ENCODE measurements at regions not wholly inside any gene's neighbourhood (a gene's known extent, or its start where the extent isn't known, plus 50 kb on each side); places are given as distances from the start of the nearest gene placed in this dataset.
"Not testable (repeated sequence)": the region's sequence is repeated elsewhere in the genome, so short reads cannot be mapped to it uniquely, and the experiment has no call there.

DNA sequence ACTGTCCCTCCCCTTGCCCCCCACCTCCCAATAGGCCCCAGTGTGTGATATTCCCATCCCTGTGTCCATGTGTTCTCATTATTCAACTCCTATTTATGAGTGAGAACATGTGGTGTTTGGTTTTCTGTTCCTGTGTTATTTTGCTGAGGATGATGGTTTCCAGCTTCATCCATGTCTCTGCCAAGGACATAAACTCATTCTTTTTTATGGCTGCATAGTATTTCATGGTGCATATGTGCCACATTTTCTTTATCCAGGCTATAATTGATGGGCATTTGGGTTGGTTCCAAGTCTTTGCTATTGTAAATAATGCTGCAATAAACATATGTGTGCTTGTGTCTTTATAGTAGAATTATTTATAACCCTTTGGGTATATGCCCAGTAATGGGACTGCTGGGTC lies 233.5 kb upstream of the MAF start:
- not testable (repeated sequence) for H3K36me3 Mint-ChIP-seq, H3K27ac Mint-ChIP-seq, H3K4me1 Mint-ChIP-seq, DNase-seq, H3K9me3 Mint-ChIP-seq, H3K4me3 Mint-ChIP-seq, H3K27me3 Mint-ChIP-seq

DNA sequence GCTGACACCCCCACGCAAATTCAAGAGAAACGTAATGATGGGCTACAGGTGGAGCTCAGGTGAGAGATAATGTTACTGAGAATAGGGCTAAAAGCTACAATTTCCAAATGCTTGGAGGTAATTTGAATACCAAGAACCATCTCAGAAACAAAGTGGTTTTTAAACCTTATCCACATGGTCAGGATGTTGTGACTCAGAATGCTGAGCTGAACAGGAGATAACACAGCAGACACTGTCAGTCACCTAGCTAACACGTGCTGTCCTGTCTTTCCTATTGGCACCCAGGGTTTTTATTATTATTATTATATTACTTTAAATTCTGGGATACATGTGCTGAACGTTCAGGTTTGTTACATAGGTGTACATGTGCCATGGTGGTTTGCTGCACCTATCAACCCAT lies 233.0 kb upstream of the MAF start:
- H3K27ac Mint-ChIP-seq: no peak overlapping the region
- no peaks in the 10 kb centered on the region for H3K9me3 Mint-ChIP-seq
- H3K36me3 Mint-ChIP-seq: no peaks in the 10 kb centered on the region
- no peaks in the 10 kb centered on the region for H3K27me3 Mint-ChIP-seq
- no peaks in the 10 kb centered on the region for H3K4me1 Mint-ChIP-seq
- DNase-seq: no peak
- no peak overlapping the region for H3K4me3 Mint-ChIP-seq

DNA sequence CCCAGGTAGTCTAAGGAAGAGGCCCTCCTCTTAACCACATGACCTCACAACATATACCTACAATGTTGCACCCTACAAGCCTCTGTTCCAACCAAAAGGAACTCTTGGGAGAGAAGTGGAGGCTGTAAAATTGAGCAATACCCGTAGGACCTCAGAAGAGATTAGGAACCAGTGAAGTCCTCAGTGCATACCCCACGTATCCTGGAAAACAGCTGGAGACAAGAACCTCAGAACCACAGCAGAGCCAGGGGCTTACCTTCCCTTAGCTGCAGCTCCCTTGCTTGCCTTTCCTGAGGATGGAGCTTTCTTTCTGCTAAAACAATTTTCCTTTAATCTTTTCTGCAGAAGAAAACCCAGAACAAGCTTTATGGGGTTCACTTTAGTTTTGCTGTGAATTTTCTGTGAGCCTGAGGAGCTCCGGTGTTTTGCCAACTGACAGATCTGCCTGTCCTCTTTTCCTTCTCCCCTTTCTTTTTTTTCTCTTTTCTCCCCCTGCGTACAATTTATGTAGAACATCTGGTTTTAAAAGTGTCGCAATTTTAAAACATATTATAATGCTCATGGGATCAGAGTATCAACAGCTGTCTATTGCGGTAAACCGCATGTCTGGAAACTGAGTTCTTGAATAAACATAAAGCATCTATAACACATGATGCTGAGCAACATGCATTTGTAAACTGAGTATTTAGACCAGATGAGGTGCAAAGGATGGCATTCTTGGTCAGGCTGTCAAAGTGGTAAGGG lies 226.4 kb upstream of the MAF start:
- Mint-ChIP-seq H3K27ac (no peak overlapping the region), H3K27me3 (no peaks in the 10 kb centered on the region), H3K36me3 (no peaks in the 10 kb centered on the region), H3K4me1 (no peaks in the 10 kb centered on the region), H3K4me3 (no peak overlapping the region), H3K9me3 (no peaks in the 10 kb centered on the region)
- no peak for DNase-seq

DNA sequence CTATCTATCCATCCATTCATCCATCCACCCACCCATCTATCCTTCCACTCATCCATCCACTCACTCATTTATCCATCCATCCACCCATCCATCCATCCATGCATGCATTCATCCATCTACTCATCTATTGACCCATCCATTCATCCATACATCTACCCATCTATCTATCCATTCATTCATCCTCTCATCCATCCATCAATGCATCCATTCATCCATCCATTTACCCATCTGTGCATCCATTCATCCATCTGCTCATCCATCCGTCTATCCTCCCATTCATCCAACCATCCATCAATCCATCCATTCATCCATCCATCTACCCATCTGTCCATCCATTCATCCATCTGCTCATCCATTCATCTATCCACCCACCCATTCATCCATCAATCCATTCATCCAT lies 224.5 kb upstream of the MAF start:
- H3K36me3 Mint-ChIP-seq: no peaks in the 10 kb centered on the region
- H3K27me3 Mint-ChIP-seq: no peaks in the 10 kb centered on the region
- H3K9me3 Mint-ChIP-seq: no peaks in the 10 kb centered on the region
- H3K27ac Mint-ChIP-seq: no peak overlapping the region
- H3K4me3 Mint-ChIP-seq: no peak overlapping the region
- no peaks in the 10 kb centered on the region for H3K4me1 Mint-ChIP-seq
- DNase-seq: no peak

DNA sequence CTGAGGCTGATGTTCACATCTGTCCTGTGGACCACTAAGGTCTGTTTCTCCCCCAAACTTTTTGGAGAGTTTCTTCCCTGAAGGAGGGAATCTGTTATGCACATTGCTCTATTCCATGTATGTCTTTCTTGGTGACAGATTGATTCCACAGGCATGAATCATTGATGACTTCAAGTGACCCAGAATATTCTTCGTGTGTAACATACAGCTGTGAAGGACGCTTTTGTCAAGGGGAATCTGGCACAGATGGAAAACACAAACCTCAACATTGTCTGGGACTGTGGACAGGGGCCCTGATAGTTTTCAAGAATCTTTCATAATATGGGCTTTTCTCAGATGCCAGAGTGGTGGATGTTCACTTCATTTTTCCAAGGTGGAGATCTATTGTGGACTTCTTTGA lies 223.1 kb upstream of the MAF start:
- H3K27me3 Mint-ChIP-seq: no peaks in the 10 kb centered on the region
- H3K4me3 Mint-ChIP-seq: no peak overlapping the region
- no peak overlapping the region for H3K27ac Mint-ChIP-seq
- no peaks in the 10 kb centered on the region for H3K36me3 Mint-ChIP-seq
- DNase-seq: no peak
- no peaks in the 10 kb centered on the region for H3K4me1 Mint-ChIP-seq
- H3K9me3 Mint-ChIP-seq: no peaks in the 10 kb centered on the region

DNA sequence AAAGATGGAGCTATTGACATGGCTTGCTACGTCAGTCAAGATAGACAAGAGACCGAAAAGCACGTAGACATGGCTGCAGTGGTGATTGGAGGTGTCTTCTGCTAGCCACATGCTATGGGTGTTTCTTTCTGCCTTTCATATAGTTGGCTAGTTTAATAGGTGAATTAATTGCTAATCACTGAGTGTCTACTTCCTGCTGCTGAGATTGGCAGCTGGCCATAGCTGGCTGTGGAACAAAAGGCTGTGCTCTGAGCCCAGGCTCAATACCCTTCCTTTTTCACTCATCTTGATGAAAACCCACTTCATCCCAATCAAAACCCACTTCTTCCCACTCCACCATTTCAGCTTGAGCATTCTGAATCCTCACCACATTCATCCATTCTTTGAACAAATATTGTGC lies 221.4 kb upstream of the MAF start:
- H3K27me3 Mint-ChIP-seq: no peaks in the 10 kb centered on the region
- H3K4me3 Mint-ChIP-seq: no peak overlapping the region
- DNase-seq: no peak
- no peaks in the 10 kb centered on the region for H3K36me3 Mint-ChIP-seq
- H3K4me1 Mint-ChIP-seq: no peaks in the 10 kb centered on the region
- H3K27ac Mint-ChIP-seq: no peak overlapping the region
- H3K9me3 Mint-ChIP-seq: no peaks in the 10 kb centered on the region

DNA sequence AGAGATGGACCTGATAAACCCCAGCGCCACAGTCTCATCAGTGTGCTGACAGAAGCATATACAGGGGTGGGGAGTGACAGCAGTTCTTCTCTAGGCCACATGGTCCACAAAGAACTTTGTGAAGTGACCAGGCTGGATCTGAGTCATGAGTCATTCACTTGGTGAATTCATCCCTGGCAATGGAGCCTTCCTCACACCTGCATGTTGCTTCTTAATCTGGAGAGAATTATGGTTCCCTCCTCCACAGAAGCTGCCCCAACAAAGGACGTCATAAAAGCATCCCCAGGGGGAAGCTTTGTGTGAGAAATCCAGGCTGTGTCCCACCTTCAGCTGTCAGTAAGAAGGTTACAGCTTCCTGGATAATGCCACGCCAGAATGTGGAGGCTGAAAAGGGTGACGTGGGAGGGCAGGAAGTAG lies 215.6 kb upstream of the MAF start:
- no peaks in the 10 kb centered on the region for H3K9me3 Mint-ChIP-seq
- H3K4me1 Mint-ChIP-seq: no peaks in the 10 kb centered on the region
- no peak for DNase-seq
- peaks cover 4% of the 10 kb centered on the region for H3K27me3 Mint-ChIP-seq
- no peak overlapping the region for H3K4me3 Mint-ChIP-seq
- H3K27ac Mint-ChIP-seq: no peak overlapping the region
- no peaks in the 10 kb centered on the region for H3K36me3 Mint-ChIP-seq

DNA sequence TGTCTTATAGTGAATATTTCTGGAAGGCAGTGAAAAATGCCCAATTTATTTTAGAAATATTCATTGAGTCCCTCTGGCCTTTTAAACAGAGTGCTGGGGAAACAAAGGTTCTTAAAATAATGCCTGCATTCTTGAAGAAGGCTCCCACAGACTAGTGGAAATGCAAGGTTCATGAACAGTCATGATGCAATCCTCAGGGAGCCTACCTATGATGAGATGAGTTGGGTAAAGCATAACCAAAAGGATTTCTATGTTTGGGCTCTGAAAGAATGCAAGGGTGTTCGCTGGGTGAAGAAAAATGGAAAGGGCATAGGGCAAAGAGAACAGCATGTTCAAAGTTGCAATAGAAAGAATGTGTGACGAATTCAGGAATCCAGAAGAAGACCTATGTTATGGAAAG lies 214.5 kb upstream of the MAF start:
- Mint-ChIP-seq H3K4me3 (no peak overlapping the region), H3K4me1 (no peaks in the 10 kb centered on the region), H3K27me3 (peaks cover 4% of the 10 kb centered on the region), H3K36me3 (no peaks in the 10 kb centered on the region), H3K9me3 (no peaks in the 10 kb centered on the region), H3K27ac (no peak overlapping the region)
- no peak for DNase-seq

DNA sequence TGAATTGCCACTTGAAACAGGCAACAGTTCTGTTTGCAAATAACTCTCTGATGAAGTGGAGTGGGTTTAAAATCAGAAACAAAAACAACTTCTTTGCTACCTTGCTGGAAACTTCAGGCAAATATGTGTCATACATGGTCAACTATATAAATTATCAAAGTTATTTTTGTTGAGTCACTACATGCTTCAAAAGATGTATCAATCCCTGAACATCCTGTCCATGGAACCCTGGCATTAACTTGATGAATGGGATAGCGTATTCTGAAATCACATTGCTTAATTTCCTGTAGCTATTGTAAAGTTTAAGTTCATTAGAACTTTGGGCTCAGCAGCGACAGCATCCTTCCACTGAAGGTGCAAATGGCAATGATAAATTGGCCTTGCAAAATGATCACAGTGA lies 213.6 kb upstream of the MAF start:
- Mint-ChIP-seq H3K4me1 (no peaks in the 10 kb centered on the region), H3K9me3 (no peaks in the 10 kb centered on the region)

DNA sequence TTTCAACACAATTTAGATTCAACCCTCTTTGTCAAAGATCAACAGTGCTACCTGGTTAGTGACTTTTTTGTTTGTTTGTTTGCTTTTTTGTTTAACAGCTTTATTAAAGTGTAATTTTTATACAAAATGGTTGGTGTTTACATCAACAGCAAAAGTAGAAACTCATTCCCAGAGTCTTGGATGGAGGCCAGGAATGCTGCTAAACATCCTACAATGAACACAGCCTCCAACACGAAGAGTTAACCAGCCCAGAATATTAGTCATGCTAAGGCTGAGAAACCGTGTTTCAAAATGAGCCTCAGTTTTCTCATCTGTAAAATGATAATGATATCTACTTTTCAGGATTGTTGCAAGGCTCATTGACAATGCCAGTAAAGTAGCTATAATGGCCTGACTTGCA lies 211.0 kb upstream of the MAF start:
- no peak for DNase-seq
- no peaks in the 10 kb centered on the region for H3K9me3 Mint-ChIP-seq
- H3K36me3 Mint-ChIP-seq: no peaks in the 10 kb centered on the region
- peaks cover 4% of the 10 kb centered on the region for H3K27me3 Mint-ChIP-seq
- no peaks in the 10 kb centered on the region for H3K4me1 Mint-ChIP-seq
- H3K4me3 Mint-ChIP-seq: no peak overlapping the region
- H3K27ac Mint-ChIP-seq: no peak overlapping the region

More for the DNA sequence above, 213.6 kb upstream of the MAF start:
- Mint-ChIP-seq H3K27me3 (peaks cover 4% of the 10 kb centered on the region), H3K27ac (no peak overlapping the region), H3K36me3 (no peaks in the 10 kb centered on the region), H3K4me3 (no peak overlapping the region)
- no peak for DNase-seq

DNA sequence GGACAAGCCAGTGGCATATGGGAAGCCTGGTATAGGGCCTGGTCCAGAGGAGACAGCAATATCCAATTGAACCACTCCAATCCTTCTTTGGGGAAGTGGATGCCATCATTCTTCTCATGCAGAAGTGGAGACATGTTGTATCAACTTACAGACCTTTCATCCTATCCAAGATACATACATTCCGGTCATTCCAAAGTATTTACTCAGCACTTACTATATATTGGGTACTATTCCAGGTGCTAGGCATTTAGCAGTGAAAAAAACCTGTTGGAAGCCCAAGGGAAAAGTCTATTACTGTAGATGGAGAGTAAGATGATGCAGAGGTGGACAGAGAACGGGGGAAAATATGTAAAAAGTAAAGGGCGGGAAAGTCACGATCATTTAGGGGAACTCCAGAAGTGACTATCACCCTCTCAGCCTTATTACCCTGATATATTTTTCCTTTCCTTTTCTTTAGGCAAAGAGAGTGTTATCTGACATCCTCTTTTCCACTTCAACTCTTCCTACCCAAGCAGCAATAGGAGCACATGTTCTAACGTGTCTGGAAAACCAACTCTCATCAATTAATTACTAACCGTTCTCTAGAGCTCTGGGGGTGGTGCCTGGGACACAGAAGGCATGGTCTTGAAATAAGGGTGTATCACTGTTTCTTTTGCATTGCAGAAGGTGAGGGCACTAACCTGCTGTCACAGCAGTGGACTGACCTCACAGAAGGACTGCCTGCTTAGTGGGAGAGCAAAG lies 210.1 kb upstream of the MAF start:
- Mint-ChIP-seq H3K9me3 (no peaks in the 10 kb centered on the region), H3K27ac (no peak overlapping the region), H3K27me3 (peaks cover 4% of the 10 kb centered on the region), H3K36me3 (no peaks in the 10 kb centered on the region), H3K4me3 (no peak overlapping the region), H3K4me1 (no peaks in the 10 kb centered on the region)
- DNase-seq: no peak

DNA sequence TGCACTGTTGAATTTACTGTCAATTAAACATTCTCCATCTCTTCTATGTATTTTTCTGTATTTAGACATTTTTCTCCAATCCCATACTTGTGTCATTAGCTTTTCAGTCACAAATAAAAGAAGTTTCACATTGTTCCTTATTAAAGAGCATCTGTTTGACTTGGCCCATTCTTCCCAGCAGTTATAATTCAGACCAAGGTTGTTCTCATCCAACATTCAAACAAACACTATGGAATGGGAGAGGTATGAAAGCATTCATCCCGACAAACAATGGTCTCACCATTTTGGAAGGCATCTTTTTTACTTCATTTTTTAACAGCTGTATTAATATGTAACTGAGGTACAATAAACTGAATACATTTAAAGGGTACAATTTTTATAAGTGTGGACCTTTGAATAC lies 208.8 kb upstream of the MAF start:
- Mint-ChIP-seq H3K4me1 (no peaks in the 10 kb centered on the region), H3K27ac (no peak overlapping the region), H3K36me3 (no peaks in the 10 kb centered on the region), H3K4me3 (no peak overlapping the region), H3K27me3 (peaks cover 4% of the 10 kb centered on the region), H3K9me3 (no peaks in the 10 kb centered on the region)
- DNase-seq: no peak

DNA sequence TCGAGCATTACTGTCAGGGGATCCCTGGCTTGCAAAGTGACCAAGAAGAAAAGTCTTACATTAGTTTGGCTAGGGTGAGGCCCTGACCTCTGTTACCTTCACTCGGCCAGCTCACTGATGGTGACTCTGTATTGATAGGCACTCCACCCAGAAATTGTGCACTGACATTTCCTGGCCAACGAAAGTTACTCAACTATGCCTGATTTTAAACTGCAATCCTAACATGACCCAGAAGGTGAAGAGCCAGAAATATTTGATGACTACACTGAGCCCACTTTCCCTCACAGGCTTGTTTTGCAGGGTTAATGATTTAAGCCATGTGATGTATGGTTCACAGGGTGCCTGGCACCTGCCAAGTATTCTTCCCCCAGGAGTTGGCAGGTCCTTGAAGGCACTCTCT lies 208.2 kb upstream of the MAF start:
- no peaks in the 10 kb centered on the region for H3K4me1 Mint-ChIP-seq
- DNase-seq: no peak
- H3K4me3 Mint-ChIP-seq: no peak overlapping the region
- H3K27me3 Mint-ChIP-seq: peaks cover 4% of the 10 kb centered on the region
- no peaks in the 10 kb centered on the region for H3K9me3 Mint-ChIP-seq
- H3K27ac Mint-ChIP-seq: no peak overlapping the region
- no peaks in the 10 kb centered on the region for H3K36me3 Mint-ChIP-seq

DNA sequence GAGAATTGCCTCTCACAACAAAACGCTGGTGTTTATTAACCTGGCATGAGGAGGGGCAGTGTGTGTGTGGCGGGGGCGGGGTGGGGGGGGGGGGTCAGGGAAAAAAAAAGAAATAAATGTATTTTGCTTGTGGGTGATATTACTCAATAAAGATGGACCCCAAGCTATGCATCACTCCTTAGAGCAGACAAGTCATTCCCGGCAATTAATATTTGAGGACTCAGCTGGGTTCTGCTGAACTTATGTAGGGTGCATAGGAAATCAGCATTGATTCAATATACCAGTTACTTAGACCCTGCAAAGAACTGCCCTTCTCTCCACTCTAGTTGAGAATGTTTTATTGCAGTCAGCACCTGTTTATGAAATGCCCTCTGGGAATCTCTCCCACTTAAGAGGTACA lies 206.2 kb upstream of the MAF start:
- Mint-ChIP-seq H3K4me1 (no peaks in the 10 kb centered on the region), H3K36me3 (no peaks in the 10 kb centered on the region)

DNA sequence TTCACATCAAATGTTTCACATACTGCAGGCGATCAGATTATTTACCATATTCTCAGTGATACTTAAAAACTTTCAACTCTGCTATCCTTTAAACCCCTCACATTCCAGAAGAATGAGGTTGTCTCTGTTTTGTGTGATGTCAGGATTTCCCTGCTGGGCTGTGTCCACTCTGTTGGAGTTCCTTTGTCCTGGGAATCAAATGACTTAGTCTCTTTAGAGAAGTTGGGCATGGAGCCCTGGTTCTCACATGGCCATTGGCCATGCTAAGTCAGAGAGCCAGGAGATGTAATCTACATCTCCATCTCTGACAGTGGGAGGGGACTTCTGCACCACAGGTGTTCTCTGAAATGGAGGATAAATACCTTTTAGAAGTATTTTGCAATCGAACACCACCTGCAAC lies 205.1 kb upstream of the MAF start:
- no peak for DNase-seq
- no peaks in the 10 kb centered on the region for H3K27me3 Mint-ChIP-seq
- H3K36me3 Mint-ChIP-seq: no peaks in the 10 kb centered on the region
- H3K27ac Mint-ChIP-seq: no peak overlapping the region
- no peaks in the 10 kb centered on the region for H3K4me1 Mint-ChIP-seq
- H3K4me3 Mint-ChIP-seq: no peak overlapping the region
- H3K9me3 Mint-ChIP-seq: no peaks in the 10 kb centered on the region

More for the DNA sequence above, 206.2 kb upstream of the MAF start:
- no peak for DNase-seq
- H3K9me3 Mint-ChIP-seq: no peaks in the 10 kb centered on the region
- no peaks in the 10 kb centered on the region for H3K27me3 Mint-ChIP-seq
- no peak overlapping the region for H3K27ac Mint-ChIP-seq
- H3K4me3 Mint-ChIP-seq: no peak overlapping the region

DNA sequence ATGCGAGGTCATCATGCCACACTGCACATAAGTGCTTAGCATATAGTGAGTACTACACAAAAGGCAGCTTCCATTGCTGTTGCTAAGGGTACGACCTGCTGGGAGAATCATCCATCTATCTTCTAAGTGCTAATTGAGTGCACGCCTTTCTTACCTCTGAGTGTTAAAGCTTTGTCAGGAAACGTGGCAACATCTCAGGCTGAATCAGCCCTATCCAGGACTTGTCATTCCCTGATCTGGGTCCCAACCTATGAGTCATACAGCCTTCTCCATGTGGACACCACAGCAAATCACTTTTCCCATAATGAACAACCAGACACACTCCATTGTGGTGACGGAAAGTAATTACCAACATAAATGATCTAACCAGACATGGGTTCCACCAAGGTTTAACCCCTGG lies 201.1 kb upstream of the MAF start:
- no peaks in the 10 kb centered on the region for H3K9me3 Mint-ChIP-seq
- no peaks in the 10 kb centered on the region for H3K36me3 Mint-ChIP-seq
- DNase-seq: no peak
- H3K4me1 Mint-ChIP-seq: no peaks in the 10 kb centered on the region
- no peak overlapping the region for H3K27ac Mint-ChIP-seq
- H3K4me3 Mint-ChIP-seq: no peak overlapping the region
- H3K27me3 Mint-ChIP-seq: no peaks in the 10 kb centered on the region
